ENCODE measurements at regions not wholly inside any gene's neighbourhood (a gene's known extent, or its start where the extent isn't known, plus 50 kb on each side); places are given as distances from the start of the nearest gene placed in this dataset.

DNA sequence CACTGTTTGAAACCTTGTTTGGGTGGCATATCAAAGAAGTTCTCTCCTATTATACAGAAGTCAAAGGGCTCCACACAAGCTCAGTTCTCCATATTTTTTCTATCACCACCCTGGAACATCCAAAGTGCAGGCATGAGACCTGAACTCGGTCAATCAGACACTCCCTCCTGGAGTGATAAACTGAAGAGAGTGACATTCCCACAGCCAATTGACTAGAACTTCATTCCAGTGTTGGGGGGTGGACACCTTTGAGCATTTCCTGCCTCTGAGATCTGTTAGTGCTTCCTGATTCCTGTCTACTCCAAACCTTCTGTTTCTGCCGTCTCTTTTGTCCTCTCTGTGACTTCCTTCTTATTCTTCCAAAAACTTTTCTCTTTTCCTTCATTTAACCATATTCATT, 220.7 kb upstream of the NOX3 start:
- Histone ChIP-seq H3K27ac (no peak overlapping the region), H3K4me3 (ENCODE audit: low read depth, low read length) (no peak overlapping the region), H3K36me3 (no peaks in the 10 kb centered on the region), H3K27me3 (ENCODE audit: insufficient read depth, low read depth, severe bottlenecking) (no peaks in the 10 kb centered on the region), H3K9me3 (ENCODE audit: severe bottlenecking) (no peaks in the 10 kb centered on the region)
- TF ChIP-seq, protein P1, sequence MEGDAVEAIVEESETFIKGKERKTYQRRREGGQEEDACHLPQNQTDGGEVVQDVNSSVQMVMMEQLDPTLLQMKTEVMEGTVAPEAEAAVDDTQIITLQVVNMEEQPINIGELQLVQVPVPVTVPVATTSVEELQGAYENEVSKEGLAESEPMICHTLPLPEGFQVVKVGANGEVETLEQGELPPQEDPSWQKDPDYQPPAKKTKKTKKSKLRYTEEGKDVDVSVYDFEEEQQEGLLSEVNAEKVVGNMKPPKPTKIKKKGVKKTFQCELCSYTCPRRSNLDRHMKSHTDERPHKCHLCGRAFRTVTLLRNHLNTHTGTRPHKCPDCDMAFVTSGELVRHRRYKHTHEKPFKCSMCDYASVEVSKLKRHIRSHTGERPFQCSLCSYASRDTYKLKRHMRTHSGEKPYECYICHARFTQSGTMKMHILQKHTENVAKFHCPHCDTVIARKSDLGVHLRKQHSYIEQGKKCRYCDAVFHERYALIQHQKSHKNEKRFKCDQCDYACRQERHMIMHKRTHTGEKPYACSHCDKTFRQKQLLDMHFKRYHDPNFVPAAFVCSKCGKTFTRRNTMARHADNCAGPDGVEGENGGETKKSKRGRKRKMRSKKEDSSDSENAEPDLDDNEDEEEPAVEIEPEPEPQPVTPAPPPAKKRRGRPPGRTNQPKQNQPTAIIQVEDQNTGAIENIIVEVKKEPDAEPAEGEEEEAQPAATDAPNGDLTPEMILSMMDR (IDR thresholded peaks at IDR 0.05; ENCODE audit: low read depth, low read length), result no peak
- DNase-seq, result no peak

DNA sequence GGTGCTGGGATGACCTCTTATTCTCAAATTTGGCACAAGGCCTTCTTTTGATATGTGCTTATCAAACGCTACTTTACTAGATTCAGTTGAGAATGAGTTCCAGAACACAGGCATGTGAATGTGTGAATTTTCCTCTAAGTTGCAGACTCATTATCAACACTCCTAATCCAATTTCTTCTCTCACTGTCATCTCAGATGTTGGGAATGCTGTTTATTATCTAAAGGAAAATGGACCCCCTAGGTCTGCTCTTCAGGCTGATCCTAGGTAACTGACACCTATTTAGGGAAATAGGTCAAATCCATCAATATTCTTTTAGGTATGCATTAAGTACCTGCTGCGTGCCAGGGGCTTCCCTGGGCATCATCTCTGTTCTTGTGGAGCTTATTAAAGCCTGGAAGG, 215.0 kb upstream of the NOX3 start:
- TF ChIP-seq, protein P1 (IDR thresholded peaks at IDR 0.05; ENCODE audit: low read depth, low read length), result no peak
- Histone ChIP-seq H3K27me3 (ENCODE audit: insufficient read depth, low read depth, severe bottlenecking) (no peaks in the 10 kb centered on the region), H3K36me3 (no peaks in the 10 kb centered on the region), H3K9me3 (ENCODE audit: severe bottlenecking) (no peaks in the 10 kb centered on the region), H3K27ac (no peak overlapping the region), H3K4me3 (ENCODE audit: low read depth, low read length) (no peak overlapping the region)
- no peak for DNase-seq

DNA sequence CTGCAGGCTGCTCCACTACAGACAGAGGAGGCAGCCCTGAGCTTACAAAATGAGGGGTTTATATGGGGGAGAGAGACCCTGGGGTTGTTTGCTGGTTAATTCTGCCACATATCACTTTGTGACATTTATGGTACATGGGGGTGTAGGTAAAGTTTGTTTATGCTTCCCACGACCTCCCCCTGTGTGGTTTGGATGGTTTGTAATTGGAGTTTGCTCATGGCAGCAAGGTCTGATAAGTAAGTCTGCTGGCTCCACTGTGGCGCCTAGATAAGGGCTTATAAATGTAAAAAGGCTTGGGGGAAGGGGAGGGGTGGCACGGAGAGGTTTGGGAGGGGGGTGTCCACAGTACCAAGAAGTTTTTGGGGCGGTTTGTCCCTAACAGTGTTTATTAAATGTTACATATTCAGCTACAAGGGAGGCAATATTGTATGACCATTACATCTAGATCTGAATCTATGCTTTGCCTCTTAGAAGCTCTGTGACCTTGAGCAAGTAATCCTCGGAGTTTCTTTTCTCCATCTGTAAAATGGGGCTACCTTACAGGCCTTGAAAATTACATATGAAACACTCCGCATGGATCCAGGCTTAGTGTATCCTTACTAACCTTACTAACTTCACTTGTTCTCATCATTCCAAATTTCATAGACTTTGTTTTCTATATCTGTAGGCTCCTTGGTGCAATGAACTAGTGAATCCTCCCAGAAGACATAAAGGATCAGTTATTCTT, 204.8 kb upstream of the NOX3 start:
- Histone ChIP-seq H3K4me3 (ENCODE audit: low read depth, low read length) (no peak overlapping the region), H3K9me3 (ENCODE audit: severe bottlenecking) (no peaks in the 10 kb centered on the region), H3K27ac (no peak overlapping the region), H3K36me3 (no peaks in the 10 kb centered on the region), H3K27me3 (ENCODE audit: insufficient read depth, low read depth, severe bottlenecking) (no peaks in the 10 kb centered on the region)
- TF ChIP-seq, protein P1 (IDR thresholded peaks at IDR 0.05; ENCODE audit: low read depth, low read length), result no peak
- no peak for DNase-seq

DNA sequence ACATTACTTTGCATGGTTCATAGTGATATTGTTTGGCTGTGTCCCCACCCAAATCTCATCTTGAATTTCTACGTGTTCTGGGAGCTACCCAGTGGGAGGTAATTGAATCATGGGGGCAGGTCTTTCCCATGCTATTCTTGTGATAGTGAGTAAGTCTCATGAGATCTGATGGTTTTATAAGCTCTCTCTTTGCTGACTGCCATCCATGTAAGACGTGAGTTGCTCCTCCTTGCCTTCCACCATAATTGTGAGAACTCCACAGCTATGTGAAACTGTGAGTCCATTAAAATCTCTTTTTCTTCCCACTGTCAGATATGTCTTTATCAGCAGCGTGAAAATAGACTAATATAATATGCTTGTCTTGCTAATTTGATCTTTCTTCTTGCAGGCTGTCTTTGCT, 200.4 kb upstream of the NOX3 start:
- TF ChIP-seq, protein P1 (IDR thresholded peaks at IDR 0.05; ENCODE audit: low read depth, low read length), result no peak
- Histone ChIP-seq H3K9me3 (ENCODE audit: severe bottlenecking) (peaks cover 2% of the 10 kb centered on the region), H3K27ac (no peak overlapping the region), H3K27me3 (ENCODE audit: insufficient read depth, low read depth, severe bottlenecking) (no peaks in the 10 kb centered on the region), H3K4me3 (ENCODE audit: low read depth, low read length) (no peak overlapping the region), H3K36me3 (no peaks in the 10 kb centered on the region)
- DNase-seq, result no peak

DNA sequence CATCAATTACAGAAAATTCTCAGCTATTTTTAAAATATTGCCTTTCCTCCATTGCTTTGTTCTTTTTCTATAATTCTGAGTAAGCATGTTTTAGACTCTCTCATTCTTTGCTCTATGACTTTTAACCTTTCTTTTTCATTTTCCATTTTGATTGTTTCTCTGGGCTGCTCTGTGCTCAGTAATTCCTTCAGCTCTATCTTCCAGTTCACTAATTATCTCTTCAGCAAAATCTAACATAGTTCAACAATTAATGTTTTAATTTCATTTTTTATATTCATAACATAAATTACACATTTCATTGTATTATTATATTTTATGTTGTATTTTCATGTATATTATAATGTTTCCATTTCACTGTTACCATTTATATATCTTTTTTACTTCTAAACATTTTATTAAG, 198.8 kb upstream of the NOX3 start:
- TF ChIP-seq, protein P1 (IDR thresholded peaks at IDR 0.05; ENCODE audit: low read depth, low read length), result no peak
- H3K9me3 ChIP-seq (ENCODE audit: severe bottlenecking), result peaks cover 2% of the 10 kb centered on the region
- H3K4me3 ChIP-seq (ENCODE audit: low read depth, low read length), result no peak overlapping the region
- no peaks in the 10 kb centered on the region for H3K36me3 ChIP-seq
- DNase-seq, result no peak
- H3K27me3 ChIP-seq (ENCODE audit: insufficient read depth, low read depth, severe bottlenecking), result no peaks in the 10 kb centered on the region
- no peak overlapping the region for H3K27ac ChIP-seq

DNA sequence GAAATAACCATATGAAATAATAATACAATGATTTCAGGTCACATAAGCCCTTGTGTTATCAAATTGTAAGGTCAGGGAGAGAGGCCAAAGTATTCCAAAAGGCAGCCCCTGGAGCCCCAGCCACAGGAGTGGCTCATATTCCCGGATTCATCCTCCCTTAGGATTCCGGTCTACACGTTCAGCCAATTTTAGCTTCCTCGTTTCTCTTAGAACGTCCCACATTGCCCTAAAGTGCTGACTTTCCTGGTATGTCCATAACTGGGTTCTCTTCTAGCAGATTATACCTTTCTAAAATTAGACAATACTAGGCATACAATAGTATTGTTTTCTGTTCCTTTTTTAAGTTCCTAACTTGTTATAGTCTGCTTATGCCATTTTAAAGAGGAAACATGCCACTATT, 192.7 kb upstream of the NOX3 start:
- Histone ChIP-seq H3K9me3 (ENCODE audit: severe bottlenecking) (no peaks in the 10 kb centered on the region), H3K4me3 (ENCODE audit: low read depth, low read length) (no peak overlapping the region), H3K36me3 (no peaks in the 10 kb centered on the region), H3K27me3 (ENCODE audit: insufficient read depth, low read depth, severe bottlenecking) (no peaks in the 10 kb centered on the region), H3K27ac (no peak overlapping the region)
- TF ChIP-seq, protein P1 (IDR thresholded peaks at IDR 0.05; ENCODE audit: low read depth, low read length), result no peak
- no peak for DNase-seq

Measured in WERI-Rb-1 (cell line).